GM18517 (cell line): ENCODE measurements at regions not wholly inside any gene's neighbourhood (a gene's known extent, or its start where the extent isn't known, plus 50 kb on each side); places are given as distances from the start of the nearest gene placed in this dataset.

Experiments
- ATAC-seq: cut with Tn5 transposase; IDR thresholded peaks from one replicate; pipeline ENCODE4 v1.9.1; 2021; ENCODE audit warnings: mild to moderate bottlenecking, moderate library complexity; ENCODE audit not compliant: unreplicated experiment

DNA sequence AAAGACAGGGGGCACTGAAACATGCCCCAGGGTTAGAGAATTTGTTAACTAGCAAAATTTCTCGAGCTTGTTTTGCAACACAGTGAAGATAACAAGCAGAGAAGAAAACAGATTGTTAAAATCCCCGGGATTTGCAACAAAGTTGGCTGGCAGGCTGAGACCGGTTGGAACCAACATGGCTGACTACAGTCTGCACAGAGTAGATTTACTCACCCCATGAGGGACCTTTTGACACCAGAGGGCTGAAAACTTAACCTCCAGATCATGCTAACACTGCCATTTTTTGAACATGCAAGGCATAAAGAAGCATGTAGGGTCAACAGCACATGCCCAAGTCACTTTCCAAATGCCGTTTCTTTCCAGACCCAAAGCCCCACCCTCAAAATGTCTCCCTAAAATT lies 95.2 kb upstream of the TMEM26 start:
- no peak for ATAC-seq

DNA sequence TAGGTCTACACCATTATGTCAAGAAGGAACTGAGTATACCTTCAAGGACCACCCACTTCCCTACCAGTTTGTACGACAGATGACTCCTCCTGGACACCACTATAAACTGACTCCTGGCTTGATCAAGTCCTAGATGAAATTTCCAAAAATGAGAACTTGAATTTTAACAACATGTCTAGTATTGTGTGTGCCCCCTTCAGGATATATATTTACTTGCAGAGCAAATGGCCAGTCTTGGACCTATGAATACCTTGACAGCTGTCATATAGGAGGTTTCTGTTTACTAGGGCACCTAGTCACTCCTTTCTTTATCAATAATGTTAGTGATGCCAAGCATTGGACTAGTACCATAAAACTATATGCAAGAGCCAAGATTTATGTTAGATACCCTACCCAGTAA lies 94.1 kb upstream of the TMEM26 start:
- no peak for ATAC-seq

DNA sequence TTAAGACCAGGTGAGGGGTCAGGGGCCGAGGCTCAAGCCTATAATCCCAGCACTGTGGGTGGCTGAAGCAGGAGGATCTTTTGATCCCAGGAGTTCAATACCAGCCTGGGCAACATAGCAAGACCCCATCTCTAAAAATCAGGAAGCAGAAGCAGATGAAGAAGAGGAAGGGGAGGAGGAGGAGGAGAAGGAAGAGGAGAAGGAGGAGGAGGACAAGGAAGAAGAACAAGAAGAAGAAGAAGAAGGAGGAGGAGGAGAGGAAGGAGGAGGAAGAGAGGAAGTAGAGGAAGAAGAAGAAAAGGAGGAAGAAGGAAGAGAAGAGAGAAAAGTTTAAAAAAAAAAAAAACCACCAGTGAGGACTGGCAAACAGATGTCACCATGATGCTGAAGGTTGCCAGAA lies 92.0 kb upstream of the TMEM26 start:
- ATAC-seq = no peak

DNA sequence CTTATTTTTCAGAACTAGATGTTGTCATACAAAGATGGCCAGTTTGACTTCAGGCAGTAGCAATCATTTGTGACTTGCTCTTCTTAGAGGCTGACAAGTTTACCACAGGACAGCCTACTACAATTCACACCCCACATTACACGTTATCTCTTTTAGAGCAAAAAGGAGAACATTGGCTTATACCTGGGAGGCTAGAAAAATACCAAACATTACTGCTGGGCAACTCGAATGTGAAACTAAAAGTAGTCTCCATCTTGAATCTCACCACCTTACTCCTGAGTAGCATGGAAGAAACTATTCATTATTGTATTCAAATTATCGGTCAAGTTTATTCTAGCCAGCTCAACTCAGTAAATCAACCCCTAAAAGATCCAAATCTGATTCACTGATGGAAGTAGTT lies 90.7 kb upstream of the TMEM26 start:
- no peak for ATAC-seq

DNA sequence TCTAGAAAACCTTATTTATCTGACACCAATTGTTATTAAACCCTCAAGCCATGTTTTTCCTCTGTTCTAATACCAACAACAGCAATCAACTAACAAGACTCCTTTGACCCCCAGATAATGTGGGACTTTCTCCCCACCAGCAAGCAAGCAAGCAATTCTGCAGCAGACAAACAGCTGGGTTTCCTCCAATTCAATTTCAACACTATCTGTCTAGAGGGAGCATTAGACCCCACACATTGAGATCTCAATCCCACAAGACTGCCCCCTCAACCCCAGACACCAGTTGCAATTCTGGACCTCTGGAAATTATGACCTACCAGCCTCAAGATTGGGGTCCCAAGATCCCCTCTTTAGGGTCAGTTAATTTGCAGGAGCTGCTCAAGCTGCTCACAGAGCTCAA lies 89.4 kb upstream of the TMEM26 start:
- no peak for ATAC-seq

DNA sequence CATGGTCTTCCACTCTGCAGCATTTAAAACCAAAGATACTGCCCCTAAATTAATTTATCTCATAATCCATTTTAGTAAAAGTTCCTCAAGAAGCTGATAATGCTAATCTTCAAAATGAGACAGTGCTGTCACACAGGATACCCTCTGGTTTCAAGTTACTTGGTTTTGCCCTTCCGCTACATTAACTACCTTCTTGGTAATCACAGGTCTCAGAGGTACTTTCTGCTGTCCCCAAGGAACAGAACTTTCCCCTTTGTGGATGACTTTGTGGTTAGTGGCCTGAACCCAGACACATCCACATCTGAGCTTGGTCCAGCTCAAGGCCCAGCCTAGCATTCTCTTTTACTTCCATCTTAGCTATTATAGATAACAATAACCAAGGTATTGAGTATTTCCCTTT lies 88.8 kb upstream of the TMEM26 start:
- peak; percentile 59 for ATAC-seq

DNA sequence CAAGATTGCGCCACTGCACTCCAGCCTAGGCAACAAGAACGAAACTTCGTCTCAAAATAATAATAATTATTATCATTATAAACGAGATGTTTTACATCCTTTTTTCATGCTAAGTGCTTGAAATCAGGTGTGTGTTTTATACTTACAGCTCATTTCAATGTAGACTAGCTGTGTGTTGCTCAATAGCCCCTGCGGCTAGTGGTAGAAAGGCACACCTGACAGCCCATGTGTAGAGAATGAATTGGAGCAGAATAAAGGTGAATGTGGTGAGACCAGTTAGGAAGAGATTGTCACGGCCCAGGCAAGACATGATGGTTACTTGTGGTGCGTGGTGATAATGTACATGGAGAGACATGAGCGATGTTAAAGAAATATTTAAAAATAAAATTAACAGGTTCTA lies 86.7 kb upstream of the TMEM26 start:
- no peak for ATAC-seq

DNA sequence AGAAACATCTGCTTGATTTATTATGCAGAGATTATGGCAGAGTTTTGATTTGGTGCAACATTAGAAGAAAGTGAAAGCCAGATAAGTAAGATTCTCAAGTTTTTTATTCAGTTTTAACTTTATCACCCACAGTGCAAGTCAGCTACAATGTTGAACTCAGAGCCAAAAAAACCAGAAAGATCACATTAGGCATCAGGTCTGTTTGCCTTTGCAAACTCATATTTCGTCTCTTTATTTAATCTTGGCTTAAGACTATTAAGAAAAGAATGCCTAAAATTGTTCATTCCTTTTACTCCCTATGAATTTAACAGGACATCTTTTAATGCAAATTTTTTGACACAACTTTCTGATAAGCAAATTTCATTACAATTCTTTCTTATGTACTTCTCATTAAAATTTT lies 76.0 kb upstream of the TMEM26 start:
- no peak for ATAC-seq

DNA sequence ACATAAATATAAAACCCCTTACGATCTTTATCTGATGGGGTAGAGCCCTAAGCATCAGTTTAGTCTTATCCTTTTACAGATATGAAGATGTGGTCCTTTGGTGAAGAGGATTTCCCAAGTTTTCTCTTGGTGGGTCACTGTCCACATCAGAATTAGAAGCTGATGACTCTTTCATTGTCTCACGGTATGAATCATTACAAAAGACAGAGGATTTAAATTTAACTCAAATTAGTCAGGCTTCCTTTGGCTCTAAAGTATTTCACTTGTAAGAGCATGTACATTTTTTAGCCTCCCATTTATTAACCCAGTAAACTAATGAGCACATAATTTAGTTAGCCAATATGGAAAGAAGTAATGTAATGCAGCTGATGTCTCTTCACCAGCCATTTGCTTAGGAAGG lies 49.9 kb upstream of the TMEM26 start:
- no peak for ATAC-seq
